Activated T-cell treated with anti-CD3 and anti-CD28 coated beads, Interleukin-2, amount 50 U/mL, for 72 hours (primary cell): ENCODE measurements at regions not wholly inside any gene's neighbourhood (a gene's known extent, or its start where the extent isn't known, plus 50 kb on each side); places are given as distances from the start of the nearest gene placed in this dataset.

Source experiments
- ATAC-seq, 2 donors: fragments of 150-1000 bp; cut with Tn5 transposase; replicated peaks in 1 of 2; 2 replicates each; pipeline ENCODE4 v1.10.0; 2021; ENCODE audit warnings: moderate library complexity in 2 of 2, mild to moderate bottlenecking in 1 of 2
- DNase-seq, 2 donors: peaks; one replicate each; pipeline ENCODE4 v3.0.0; 2021 to 2022; ENCODE audit warnings: mixed read lengths in 1 of 2
- H3K27ac Mint-ChIP-seq: one replicate; pipeline ENCODE4 v1.8.0; 2022; ENCODE audit warnings: mild to moderate bottlenecking, moderate library complexity, mixed read lengths
- H3K27me3 Mint-ChIP-seq: one replicate; pipeline ENCODE4 v1.8.0; 2022; ENCODE audit warnings: low read depth, mixed read lengths
- H3K36me3 Mint-ChIP-seq, 2 donors: one replicate each; pipeline ENCODE4 v1.8.0; 2022; ENCODE audit warnings: mixed read lengths in 2 of 2, mild to moderate bottlenecking in 1 of 2; ENCODE audit not compliant: insufficient read depth in 2 of 2
- H3K4me1 Mint-ChIP-seq: one replicate; pipeline ENCODE4 v1.8.0; 2022; ENCODE audit warnings: low read depth, mixed read lengths
- H3K4me3 Mint-ChIP-seq, 2 donors: one replicate each; pipeline ENCODE4 v1.8.0; 2022; ENCODE audit warnings: mild to moderate bottlenecking in 2 of 2, mixed read lengths in 2 of 2, moderate library complexity in 2 of 2
- H3K9me3 Mint-ChIP-seq, 2 donors: one replicate each; pipeline ENCODE4 v1.8.0; 2022; ENCODE audit warnings: mixed read lengths in 2 of 2

GRCh38 chr7:136654406-136654805, 214.0 kb upstream of the CHRM2 start:
- no peaks in the 10 kb centered on the region for H3K36me3 Mint-ChIP-seq
- no peak for ATAC-seq

GRCh38 chr7:136652635-136653370, 215.6 kb upstream of the CHRM2 start:
- Mint-ChIP-seq H3K9me3 (peaks cover 13 to 14% of the 10 kb centered on the region in 2 donors), H3K4me1 (no peaks in the 10 kb centered on the region)
- no peak for DNase-seq

More at GRCh38 chr7:136654406-136654805, 214.0 kb upstream of the CHRM2 start:
- Mint-ChIP-seq H3K4me3 (no peak overlapping the region), H3K27me3 (no peaks in the 10 kb centered on the region), H3K4me1 (no peaks in the 10 kb centered on the region), H3K9me3 (peaks cover 8 to 11% of the 10 kb centered on the region in 2 donors), H3K27ac (no peak overlapping the region)
- no peak for DNase-seq

GRCh38 chr7:136640977-136641376, 227.5 kb upstream of the CHRM2 start:
- ATAC-seq, result no peak
- no peak overlapping the region for H3K27ac Mint-ChIP-seq
- no peak for DNase-seq
- H3K4me1 Mint-ChIP-seq, result no peaks in the 10 kb centered on the region
- H3K36me3 Mint-ChIP-seq, result no peaks in the 10 kb centered on the region
- no peaks in the 10 kb centered on the region for H3K27me3 Mint-ChIP-seq
- peaks cover 2% of the 10 kb centered on the region in 2 donors for H3K9me3 Mint-ChIP-seq
- H3K4me3 Mint-ChIP-seq, result no peak overlapping the region

More at GRCh38 chr7:136652635-136653370, 215.6 kb upstream of the CHRM2 start:
- Mint-ChIP-seq H3K4me3 (no peak overlapping the region), H3K27me3 (no peaks in the 10 kb centered on the region), H3K27ac (no peak overlapping the region), H3K36me3 (no peaks in the 10 kb centered on the region)
- ATAC-seq, result no peak

- Mint-ChIP-seq H3K9me3 (peaks cover 2 to 4% of the 10 kb centered on the region in 2 donors), H3K4me3 (no peak overlapping the region), H3K27me3 (no peaks in the 10 kb centered on the region), H3K4me1 (no peaks in the 10 kb centered on the region), H3K27ac (no peak overlapping the region), H3K36me3 (no peaks in the 10 kb centered on the region)
- ATAC-seq, result no peak
- no peak for DNase-seq
Measured at GRCh38 chr7:136637813-136638212, 230.6 kb upstream of the CHRM2 start.

GRCh38 chr7:136635751-136636150, 232.7 kb upstream of the CHRM2 start:
- no peaks in the 10 kb centered on the region for H3K4me1 Mint-ChIP-seq
- H3K36me3 Mint-ChIP-seq, result peaks cover 1% of the 10 kb centered on the region in 2 donors
- ATAC-seq (no peak), DNase-seq (no peak)
- H3K4me3 Mint-ChIP-seq, result no peak overlapping the region
- H3K9me3 Mint-ChIP-seq, result peaks cover 4 to 6% of the 10 kb centered on the region in 2 donors
- no peaks in the 10 kb centered on the region for H3K27me3 Mint-ChIP-seq
- H3K27ac Mint-ChIP-seq, result no peak overlapping the region

- H3K4me3 Mint-ChIP-seq, result no peak overlapping the region
- DNase-seq (no peak), ATAC-seq (no peak)
- peaks cover 1 to 3% of the 10 kb centered on the region in 2 donors for H3K9me3 Mint-ChIP-seq
- H3K27ac Mint-ChIP-seq, result no peak overlapping the region
- no peaks in the 10 kb centered on the region for H3K4me1 Mint-ChIP-seq
- no peaks in the 10 kb centered on the region for H3K36me3 Mint-ChIP-seq
- H3K27me3 Mint-ChIP-seq, result no peaks in the 10 kb centered on the region
Measured at GRCh38 chr7:136618818-136619217, 249.6 kb upstream of the CHRM2 start.

GRCh38 chr7:136617176-136617575, 251.3 kb upstream of the CHRM2 start:
- ATAC-seq (no peak), DNase-seq (no peak)
- no peaks in the 10 kb centered on the region for H3K4me1 Mint-ChIP-seq
- H3K27ac Mint-ChIP-seq, result no peak overlapping the region
- peaks cover 10 to 13% of the 10 kb centered on the region in 2 donors for H3K9me3 Mint-ChIP-seq
- H3K4me3 Mint-ChIP-seq, result no peak overlapping the region
- no peaks in the 10 kb centered on the region for H3K36me3 Mint-ChIP-seq
- H3K27me3 Mint-ChIP-seq, result no peaks in the 10 kb centered on the region

- Mint-ChIP-seq H3K27me3 (no peaks in the 10 kb centered on the region), H3K4me3 (no peak overlapping the region), H3K4me1 (no peaks in the 10 kb centered on the region), H3K9me3 (peaks cover 4 to 7% of the 10 kb centered on the region in 2 donors), H3K27ac (no peak overlapping the region), H3K36me3 (no peaks in the 10 kb centered on the region)
- ATAC-seq, result no peak
- DNase-seq, result no peak
Measured at GRCh38 chr7:136605532-136606329, 262.7 kb upstream of the CHRM2 start.

- H3K27me3 Mint-ChIP-seq, result no peaks in the 10 kb centered on the region
- no peak for ATAC-seq
- no peaks in the 10 kb centered on the region for H3K4me1 Mint-ChIP-seq
Measured at GRCh38 chr7:136601772-136602171, 266.7 kb upstream of the CHRM2 start.

GRCh38 chr7:136600475-136600874, 268.0 kb upstream of the CHRM2 start:
- no peak overlapping the region for H3K27ac Mint-ChIP-seq
- H3K9me3 Mint-ChIP-seq, result peaks cover 4 to 6% of the 10 kb centered on the region in 2 donors
- ATAC-seq (no peak), DNase-seq (no peak)
- H3K27me3 Mint-ChIP-seq, result no peaks in the 10 kb centered on the region
- H3K36me3 Mint-ChIP-seq, result no peaks in the 10 kb centered on the region
- no peak overlapping the region for H3K4me3 Mint-ChIP-seq
- H3K4me1 Mint-ChIP-seq, result no peaks in the 10 kb centered on the region

More at GRCh38 chr7:136601772-136602171, 266.7 kb upstream of the CHRM2 start:
- Mint-ChIP-seq H3K9me3 (peaks cover 4 to 6% of the 10 kb centered on the region in 2 donors), H3K27ac (no peak overlapping the region), H3K4me3 (no peak overlapping the region), H3K36me3 (no peaks in the 10 kb centered on the region)
- DNase-seq, result no peak

GRCh38 chr7:136594739-136595144, 273.7 kb upstream of the CHRM2 start:
- no peak overlapping the region for H3K27ac Mint-ChIP-seq
- H3K27me3 Mint-ChIP-seq, result no peaks in the 10 kb centered on the region
- peaks cover 4% of the 10 kb centered on the region in 2 donors for H3K9me3 Mint-ChIP-seq
- no peak for ATAC-seq
- DNase-seq, result no peak
- no peak overlapping the region for H3K4me3 Mint-ChIP-seq
- no peaks in the 10 kb centered on the region for H3K4me1 Mint-ChIP-seq
- no peaks in the 10 kb centered on the region for H3K36me3 Mint-ChIP-seq

GRCh38 chr7:136588216-136588615, 280.2 kb upstream of the CHRM2 start:
- H3K36me3 Mint-ChIP-seq, result no peaks in the 10 kb centered on the region
- H3K27me3 Mint-ChIP-seq, result no peaks in the 10 kb centered on the region
- no peak overlapping the region for H3K27ac Mint-ChIP-seq
- ATAC-seq (no peak), DNase-seq (no peak)
- peaks cover 0 to 4% of the 10 kb centered on the region in 2 donors for H3K9me3 Mint-ChIP-seq
- no peak overlapping the region for H3K4me3 Mint-ChIP-seq
- no peaks in the 10 kb centered on the region for H3K4me1 Mint-ChIP-seq

GRCh38 chr7:136585954-136586670, 282.3 kb upstream of the CHRM2 start:
- H3K4me1 Mint-ChIP-seq, result no peaks in the 10 kb centered on the region
- DNase-seq, result no peak
- no peak overlapping the region for H3K27ac Mint-ChIP-seq
- H3K4me3 Mint-ChIP-seq, result no peak overlapping the region
- H3K9me3 Mint-ChIP-seq, result peaks cover 0 to 5% of the 10 kb centered on the region in 2 donors
- H3K36me3 Mint-ChIP-seq, result no peaks in the 10 kb centered on the region
- ATAC-seq, result no peak
- no peaks in the 10 kb centered on the region for H3K27me3 Mint-ChIP-seq
